DMS 273 (cell line): ENCODE measurements at regions not wholly inside any gene's neighbourhood (a gene's known extent, or its start where the extent isn't known, plus 50 kb on each side); places are given as distances from the start of the nearest gene placed in this dataset.

ENCODE experiments used
- DNase-seq: peaks from one replicate; lab custom pipeline; 2025; ENCODE audit not compliant: unreplicated experiment; lab: John Stamatoyannopoulos, UW

- DNase-seq = peak; percentile 64
Measured at GRCh38 chr14:21723431-21724045, 49.9 kb upstream of the OR4E1 start.
